ENCODE measurements at regions not wholly inside any gene's neighbourhood (a gene's known extent, or its start where the extent isn't known, plus 50 kb on each side); places are given as distances from the start of the nearest gene placed in this dataset.
"Not testable (repeated sequence)": the region's sequence is repeated elsewhere in the genome, so short reads cannot be mapped to it uniquely, and the experiment has no call there.

DNA sequence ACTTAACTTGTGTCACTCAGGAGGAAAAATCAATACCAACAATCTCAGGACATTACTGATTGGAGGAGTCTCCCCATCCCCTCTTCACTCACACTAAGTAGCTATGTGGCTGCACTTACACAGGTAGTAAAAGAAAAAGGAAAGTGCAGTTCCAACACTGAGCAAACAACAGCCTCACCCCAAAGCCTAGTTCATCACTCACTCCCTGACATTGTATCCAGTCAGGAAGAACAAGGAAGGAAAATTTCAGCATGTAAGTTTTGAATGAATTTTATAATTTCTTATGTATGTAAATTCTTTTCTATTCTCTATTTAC is 273.4 kb downstream of the IGSF11 start:
- DNase-seq = no peak

DNA sequence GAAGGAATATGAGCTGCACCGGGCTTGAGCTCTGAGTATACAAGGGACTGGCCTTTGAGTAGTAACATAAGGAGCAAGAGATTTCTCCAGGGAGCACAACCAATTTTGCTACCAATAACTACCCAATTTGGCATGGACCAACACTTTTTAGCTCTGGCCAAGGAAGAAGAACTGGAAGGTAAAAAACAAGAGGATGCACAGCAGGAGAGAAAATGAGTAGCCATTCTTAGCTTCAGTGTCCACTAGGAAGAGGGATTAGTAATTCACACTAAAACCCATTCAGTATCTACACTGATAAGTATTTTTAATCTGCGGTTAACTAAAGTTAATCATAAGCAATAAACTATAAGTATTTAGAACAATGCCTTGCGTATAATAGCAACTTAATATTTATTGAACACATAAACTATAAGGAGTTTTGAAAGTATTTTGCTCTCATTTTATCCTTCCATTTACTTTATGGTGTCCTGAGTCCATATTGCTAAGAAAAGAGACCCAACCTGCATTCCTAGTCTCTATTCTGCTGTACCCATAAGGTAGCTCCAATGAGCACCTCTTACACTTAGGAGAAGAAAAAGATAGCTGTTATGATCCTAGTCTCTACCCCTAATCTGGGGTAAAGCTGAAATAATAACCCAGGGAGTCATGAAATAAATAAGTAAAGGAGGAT is 268.9 kb downstream of the IGSF11 start:
- DNase-seq = no peak

DNA sequence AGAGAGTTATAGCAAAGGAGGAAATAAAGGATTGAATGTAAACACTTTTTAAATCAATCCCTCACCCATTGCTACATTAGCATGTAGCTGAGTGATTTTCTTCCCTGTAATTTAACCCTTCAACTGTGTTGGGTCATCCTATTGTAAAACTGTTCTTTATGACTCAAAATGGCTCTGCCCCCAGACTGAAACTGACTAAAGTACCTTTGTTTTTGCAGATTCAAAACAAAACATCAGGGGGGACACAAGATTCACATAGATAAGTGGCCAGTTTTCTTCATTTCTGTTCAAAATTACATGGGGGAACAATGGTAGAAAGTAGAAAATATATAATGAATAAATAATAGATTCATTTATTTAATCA is 268.4 kb downstream of the IGSF11 start:
- no peak for DNase-seq

DNA sequence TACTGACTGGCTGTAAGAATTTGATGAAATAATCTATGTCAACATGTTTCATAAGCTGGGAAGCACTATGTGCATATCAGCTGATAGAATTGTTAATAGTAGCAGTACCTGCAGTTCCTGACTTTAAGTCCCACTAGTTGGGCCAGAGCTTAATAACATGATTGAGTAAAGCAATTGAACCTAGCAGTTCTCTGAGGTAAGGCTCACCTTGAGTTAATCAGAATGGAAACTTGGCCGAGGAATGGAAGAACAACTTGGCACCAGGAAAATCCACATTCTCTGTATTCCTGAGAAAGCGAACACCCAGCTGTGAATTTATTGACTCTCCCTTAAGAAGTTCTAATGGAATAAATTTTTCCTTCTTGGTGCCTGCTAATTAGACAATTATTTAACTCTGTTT is 262.6 kb downstream of the IGSF11 start:
- no peak for DNase-seq

DNA sequence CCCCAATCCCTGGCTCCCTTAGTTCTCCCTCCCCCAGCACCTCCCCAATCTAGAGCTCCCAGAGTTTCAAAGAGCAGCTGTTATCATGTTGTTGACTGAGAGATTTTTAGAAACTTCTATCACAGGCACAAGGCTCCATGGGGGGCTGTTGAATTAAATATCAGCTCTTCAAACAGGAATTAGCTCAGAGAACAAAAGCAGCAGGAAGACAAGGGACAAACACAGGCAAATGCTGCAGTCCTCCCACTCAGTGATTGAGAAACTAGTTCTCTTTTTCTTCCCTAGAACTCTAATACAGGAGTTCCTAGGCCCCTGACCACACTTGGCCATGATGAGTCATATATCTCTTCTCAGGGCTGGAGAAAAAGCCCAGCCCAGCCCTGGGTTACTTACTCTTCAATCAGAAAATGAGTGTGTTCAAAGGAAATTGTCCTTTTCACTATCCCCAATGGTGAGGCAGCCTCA is 262.1 kb downstream of the IGSF11 start:
- peak; percentile 1 for DNase-seq

DNA sequence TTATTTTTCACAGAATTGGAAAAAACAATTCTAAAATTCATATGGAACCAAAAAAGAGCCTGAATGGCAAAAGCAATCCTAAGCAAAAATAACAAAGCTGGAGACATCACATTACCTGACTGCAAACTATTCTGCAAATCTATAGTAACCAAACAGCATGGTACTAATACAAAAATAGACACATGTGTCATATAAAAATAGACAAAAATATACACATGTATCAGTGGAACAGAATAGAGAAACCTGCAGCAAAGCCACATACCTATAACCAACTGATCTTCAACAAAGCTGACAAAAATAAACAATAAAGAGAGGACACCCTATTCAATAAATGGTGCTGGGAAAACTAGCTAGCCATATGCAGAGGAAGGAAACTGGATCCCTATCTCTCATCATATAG is 259.6 kb downstream of the IGSF11 start:
- no peak for DNase-seq

DNA sequence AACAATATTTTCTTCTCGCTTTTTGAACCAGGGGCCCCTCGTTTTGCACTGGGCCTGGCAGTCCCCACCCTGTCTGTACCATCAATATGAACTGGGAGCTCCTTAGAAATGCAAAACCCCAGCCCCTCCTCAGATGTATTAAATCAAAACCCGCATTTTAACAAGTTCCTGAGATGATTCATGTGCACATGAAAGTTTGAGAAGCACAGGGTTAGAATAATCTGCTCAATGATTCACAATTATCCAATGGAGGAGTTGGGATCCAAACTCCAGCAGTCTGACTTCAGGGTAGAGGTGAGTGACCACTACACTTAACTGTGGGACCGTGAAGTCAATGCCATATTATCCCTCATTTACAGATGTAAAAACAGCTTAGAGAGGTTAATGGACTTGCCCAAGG is 256.4 kb downstream of the IGSF11 start:
- DNase-seq = no peak

DNA sequence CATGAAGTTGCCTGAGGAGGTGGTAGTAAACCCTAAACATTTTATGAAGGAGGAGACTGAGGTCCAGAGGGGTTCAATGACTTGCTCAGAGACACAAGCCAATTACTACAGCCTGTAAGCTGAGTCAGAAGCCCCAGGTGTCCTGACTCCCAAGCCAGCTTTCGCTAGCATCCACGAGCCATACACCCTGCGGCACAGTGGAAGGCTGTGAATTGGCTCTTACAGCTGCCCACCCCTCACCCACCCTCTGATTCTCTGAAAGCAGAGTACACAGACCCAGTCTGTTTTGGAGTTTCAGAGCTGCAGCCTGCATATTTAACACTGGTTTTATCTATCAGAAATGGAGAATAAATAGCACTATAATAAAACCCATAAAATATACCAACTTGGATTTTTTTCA is 253.4 kb downstream of the IGSF11 start:
- DNase-seq = no peak

DNA sequence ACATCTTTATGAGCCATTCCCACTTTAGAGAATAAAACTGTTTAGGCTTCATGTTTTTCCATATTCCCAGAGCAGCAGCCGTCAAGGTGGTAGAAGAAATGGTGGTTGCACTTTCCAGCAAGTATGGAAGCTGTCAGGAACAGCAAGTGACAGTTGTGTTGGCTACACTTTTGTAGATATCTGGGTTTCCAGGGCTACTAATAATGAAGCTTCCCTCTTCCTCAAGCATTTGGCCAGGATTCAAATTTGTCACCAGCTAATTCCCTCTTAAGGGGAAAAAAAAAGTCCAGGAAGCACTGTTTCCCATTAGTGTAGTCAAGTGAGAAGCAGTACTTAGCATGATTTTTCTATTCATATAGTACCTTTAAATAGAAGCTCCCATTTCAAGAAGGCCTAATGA is 252.8 kb downstream of the IGSF11 start:
- no peak for DNase-seq

DNA sequence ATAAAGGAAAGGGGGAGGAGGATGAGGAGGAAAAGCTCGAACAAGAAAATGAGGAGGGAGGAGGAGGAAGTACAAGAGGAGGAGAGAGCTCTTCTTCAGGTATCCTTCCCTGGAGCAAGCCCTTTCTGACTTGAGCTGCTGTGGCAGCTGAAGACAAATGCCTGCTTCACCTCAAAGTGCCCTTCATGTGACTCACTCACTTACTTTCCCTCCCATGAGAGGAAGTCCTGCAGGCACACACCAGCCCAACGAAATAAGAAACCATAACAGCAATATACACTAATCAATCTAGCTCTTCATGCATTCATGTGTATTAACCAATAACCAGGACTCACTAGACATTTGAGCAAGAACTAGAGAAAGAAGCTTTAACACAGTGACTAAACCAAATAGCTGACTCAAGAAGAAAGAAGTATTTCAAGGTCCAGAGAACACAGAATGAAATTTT is 251.9 kb downstream of the IGSF11 start:
- DNase-seq = no peak

DNA sequence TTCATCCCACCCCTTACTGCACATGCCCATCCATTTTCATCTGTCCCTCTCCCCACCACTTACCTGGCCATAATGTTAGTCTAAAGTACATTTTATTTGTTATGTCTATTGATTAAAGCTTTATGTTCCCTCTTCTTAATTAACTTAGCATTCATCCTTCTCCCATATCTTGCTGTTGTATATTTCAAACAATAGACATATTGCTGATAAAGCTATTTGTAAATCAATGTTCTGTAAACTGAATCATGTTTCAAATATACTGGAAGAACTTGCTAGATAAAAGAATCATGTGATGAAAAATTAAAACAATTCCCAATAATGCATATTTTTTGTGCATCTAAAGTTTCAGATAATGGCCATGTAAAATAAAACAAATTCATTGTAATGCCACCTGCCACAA is 249.2 kb downstream of the IGSF11 start:
- DNase-seq = no peak

DNA sequence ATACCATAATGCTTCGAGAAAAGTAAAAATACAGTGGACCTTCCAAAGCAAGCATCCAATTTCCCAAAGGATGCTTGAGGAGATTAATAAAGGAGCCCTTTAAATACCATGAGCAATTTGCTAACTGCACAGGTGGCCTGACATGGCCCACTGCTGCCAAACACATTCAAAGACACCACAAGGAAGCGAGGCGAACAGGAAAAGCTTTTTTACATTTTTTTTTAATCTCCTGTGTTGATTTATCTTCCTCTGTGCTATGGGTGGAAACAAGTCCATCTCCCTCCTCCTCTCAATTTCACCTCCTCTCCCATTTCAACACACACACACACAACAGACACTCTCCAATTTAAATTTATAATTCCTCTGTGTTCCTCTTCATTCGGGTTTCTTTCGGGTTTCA is 243.4 kb downstream of the IGSF11 start:
- no peak for DNase-seq

DNA sequence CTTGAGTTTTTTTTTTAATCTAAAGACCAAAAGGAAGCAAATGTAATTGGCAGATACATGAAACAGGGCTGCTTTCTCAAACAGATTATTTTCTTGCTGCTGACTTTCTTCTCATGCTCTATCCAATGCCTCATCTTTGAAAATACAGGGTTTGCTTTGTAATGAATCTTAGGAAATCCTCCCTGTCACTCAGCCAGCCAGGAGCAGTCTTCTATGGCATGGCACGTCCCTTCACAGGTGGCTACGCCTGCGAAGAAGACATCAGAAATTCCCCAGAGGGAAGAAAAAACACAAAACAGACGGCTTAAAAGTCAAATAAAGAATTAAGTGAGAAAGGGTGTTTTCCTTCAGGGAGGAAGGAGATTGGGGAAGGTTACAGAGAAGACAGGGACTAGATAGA is 242.5 kb downstream of the IGSF11 start:
- DNase-seq = no peak

DNA sequence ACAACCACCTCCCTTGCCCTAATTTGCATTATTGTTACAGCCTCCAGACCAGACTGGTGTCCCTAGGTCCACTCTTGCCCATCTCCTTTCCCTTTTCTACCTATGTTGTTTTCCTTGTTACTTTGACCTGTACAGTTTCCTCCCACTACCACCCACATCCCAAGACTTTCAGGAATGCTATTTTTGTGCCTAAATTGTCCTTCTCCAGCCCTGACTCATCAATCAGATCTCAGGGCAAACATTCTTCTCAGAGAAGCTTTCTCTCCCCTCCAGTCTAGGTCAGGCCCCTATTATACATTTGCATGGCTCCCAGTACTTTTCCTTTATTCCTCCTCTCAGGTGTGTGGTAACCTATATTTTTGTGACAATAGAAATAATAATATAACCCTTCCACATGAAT is 241.5 kb downstream of the IGSF11 start:
- no peak for DNase-seq

DNA sequence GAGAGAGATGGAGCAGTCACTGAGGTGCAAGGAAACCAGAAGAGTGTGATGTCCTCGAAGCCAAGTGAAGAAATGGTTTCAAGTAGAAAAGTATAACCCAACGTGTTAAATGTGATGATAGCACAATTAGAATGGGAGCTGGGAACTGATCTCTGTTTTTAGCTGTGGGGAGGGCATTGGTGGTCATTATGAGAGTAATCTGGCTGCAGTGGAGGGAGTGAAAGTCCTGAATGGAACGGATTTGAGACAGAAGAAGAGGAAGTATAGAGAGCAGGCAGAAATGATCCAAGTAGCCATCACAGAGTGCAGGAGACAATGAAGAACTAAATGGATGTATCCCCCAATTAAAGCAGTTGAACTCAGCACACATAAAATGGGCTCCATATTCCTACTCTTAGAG is 235.3 kb downstream of the IGSF11 start:
- DNase-seq = no peak

DNA sequence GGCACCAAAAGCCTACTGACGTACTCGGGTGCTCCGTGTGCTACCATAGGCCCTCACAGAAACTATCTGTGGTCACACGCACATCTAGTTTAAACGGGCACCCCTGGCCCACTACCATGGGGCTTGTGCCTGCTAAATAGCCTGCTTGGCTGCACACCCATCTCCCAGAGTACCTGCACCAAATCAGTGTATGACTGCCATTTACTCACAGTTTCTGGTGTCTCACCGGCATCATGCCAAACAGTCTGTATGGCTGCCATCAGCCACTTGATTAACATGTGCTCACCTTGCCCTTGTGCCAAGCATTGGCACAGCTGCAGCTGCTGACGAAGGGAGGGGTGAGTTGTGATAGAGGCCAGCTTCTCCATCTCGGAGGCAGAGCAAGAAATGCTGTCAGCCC is 232.7 kb downstream of the IGSF11 start:
- DNase-seq = no peak

DNA sequence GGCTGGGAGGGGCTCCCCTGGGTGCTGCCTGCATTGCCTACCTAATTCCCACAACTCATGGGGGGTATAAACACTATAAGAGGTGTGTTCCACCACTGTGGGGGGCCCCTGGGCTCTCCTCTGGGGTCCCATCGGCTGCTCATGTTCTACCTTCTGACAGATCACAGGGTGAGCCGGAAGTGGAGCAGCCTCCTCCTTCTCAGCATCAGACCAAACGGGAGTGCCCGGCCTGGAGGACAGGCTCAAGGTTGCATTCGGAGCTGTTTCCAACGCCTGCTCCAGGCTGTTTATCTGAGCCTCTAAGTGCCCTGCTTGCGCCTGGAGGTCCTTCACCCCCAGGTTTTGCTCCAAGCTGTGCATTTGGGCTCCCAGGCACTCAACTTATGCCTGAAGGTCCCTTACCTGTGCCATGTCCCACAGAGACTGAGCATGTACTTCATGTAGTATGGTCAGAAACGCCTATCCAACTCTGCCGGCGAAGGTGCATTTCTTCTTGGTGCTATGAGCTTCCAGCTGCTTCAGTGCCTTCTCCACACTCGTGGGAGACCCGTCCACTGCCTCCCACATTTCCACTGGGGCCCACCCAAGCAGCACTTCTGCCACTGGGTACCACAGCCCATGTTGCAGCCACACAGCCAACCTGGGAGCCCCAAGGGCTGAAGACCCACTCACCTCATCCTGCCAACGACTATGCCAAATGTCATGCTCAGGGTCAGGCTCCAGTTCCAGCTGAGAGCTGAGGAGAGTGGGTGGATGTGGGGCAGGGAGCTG is 232.1 kb downstream of the IGSF11 start:
- no peak for DNase-seq

DNA sequence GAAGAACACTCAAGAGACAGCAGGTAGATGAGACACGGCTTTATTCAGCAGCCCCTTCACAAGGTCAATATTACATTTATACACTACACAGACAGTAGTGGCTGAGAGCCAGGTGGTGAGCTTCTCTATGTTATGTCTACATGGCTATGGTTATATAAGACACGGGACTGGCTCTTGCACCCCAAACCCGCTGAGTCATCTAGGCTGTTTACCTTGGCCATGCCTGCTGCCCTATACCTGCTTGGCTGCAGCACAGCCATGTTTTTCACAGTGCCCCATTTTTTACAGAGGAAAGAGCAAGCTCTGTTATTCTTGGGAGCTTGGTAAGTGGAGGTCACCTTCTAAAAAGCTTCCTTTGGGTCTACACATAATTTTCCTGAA is 231.6 kb downstream of the IGSF11 start:
- DNase-seq = no peak

DNA sequence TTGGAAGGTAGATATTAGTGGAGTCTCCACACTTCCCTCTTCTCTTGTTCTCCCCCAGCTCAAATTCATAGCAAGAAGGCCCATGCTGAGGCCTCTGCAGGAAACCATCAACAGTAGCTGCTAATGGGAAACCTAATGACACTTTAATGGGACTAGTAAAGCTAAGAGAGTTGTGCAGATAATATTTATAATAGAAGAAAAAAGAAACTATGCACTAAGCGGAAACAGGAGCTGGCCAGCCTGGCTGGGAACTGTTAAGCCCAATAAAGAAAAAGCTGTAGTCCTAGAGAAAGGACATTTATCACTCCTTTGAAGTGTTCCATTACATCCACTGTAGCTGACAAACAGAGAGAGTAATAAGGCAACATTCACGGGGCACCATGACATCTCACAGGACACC is 229.6 kb downstream of the IGSF11 start:
- DNase-seq = no peak

DNA sequence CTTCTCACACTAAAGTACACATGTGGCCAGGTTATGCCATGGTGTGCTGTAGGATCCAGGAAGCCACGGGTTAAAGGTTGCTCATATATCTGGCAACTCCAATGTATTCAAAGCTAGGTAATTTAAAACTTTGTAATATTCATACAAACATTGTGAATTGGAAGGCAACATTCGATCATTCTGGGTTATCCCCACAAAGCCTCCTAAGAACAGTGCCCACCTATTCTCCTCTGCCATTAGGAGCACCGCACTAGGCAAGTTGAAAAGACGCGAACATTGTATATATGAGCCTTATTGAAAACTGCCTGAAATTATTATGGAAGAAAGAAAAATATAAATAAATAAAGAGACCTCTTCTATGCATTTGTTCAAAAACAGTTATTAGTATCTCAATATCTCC is 228.2 kb downstream of the IGSF11 start:
- DNase-seq = no peak

DNA sequence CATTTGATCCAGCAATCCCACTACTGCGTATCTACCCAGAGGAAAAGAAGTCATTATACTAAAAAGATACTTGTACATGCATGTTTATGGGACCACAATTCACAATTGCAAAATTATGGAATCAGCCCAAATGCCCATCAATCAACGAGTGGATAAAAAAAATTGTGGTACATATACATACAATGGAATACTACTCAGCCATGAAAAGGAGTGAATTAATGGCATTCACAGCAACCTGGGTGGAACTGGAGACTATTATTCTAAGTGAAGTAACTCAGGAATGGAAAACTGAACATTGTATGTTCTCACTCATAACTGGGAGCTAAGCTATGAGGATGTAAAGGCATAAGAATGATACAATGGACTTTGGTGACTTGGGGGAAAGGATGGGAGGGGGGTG is 227.3 kb downstream of the IGSF11 start:
- DNase-seq = not testable (repeated sequence)

DNA sequence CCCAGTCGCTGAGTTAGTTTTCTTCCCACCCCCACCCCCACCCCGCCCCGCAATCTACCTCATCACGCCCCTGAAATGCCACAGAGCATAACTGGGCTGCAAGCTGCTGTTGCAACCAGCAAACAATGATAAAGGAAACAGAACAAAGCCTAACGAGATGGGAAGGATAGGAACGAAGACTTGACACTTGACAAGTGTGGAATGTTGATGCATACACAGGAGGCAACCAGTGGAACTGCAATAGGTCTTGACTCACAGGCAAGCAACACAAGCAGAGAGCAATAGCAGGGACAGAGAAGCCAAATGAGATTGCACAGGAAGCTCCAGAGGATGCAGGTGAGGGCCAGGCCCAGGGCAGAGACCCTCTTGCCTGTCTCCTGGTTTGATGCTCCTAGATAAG is 225.9 kb downstream of the IGSF11 start:
- no peak for DNase-seq

DNA sequence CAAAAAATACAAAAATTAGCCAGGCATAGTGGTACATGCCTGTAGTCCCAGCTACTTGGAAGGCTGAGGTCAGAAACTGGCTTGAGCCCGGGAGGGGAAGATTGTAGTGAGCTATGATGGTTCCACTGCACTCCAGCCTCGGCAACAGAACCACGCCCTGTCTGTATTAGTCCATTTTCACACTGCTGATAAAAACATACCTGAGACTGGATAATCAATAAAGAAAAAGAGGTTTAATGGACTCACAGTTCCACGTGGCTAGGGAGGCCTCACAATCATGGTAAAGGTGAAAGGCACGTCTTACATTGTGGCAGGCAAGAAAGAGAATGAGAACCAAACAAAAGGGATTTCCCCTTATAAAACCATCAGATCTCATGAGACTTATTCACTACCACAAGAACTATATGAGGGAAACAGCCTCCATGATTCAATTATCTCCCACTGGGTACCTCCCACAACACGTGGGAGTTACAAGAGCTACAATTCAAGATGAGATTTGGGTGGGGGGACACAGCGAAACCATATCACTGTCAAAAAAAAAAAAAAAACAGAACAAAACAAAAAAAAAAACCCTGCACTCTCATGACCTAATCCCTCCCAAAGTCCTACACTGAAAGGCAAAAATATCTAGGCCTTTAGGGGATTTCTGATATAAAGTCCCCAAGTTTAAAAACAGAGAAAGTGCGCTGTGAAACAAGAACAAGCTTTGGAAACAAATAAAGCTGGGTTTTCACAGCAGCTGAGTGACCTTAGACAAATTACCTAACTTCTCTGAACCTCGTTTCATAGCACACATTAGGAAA is 224.7 kb downstream of the IGSF11 start:
- no peak for DNase-seq

DNA sequence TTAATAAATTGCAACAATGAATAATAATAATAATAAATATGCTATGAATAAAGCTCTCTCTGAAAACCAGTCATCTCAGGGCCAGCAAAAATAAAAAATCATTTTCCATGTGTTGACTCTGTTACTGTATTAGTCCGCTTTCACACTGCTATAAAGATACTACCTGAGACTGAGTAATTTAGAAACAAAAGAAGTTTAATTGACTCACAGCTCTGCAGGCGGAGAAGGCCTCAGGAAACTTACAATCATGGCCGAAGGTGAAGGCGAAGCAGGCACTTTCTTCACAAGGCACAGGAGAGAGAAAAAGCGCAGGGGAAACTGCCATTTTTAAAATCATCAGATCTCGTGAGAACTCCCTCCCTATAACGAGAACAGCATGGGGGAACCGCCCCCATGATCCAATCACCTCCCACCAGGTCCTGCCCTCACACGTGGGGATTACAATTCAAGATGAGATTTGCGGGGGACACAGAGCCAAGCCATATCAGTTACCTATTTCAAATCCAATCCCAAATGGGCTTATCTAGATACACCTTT is 224.1 kb downstream of the IGSF11 start:
- DNase-seq = no peak

Data from NCI-H748 treated with DMSO at 0.1 percent for 48 hours (cell line).